ENCODE measurements at regions not wholly inside any gene's neighbourhood (a gene's known extent, or its start where the extent isn't known, plus 50 kb on each side); places are given as distances from the start of the nearest gene placed in this dataset.

DNA sequence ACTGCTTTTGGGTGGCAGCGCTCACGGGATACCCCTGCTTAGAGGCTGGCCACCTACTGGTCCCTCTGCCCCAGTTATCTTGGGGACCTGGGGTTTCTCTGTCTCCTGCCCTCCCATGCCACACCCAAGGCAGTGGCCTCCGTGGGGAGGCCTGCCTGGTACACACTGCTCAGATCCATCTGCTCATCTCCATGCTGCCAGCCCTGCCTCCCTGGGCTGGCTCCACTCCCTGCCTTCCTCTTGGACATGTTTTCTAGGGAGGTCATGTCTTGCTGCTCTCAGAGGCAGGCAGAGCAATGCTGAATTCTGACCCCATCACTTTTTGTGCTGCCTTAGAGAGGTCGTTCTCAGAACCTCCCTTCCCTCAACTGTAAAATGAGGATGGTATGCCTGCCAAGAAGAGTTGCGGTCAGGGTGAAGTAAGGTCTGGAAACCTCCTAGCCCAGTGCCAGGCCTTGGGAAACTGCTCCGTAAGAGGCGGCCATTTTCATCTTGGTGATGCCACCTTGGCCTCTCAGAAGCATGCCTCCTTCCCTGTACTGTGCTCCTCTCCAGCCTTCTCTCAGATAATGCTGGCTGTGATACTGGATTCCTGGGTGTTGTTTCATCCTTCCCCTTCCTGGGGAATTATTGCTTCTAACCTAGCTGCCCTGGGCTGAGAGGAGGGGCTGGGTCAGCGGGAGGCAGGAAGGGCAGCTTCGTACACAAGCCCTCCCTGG lies 186.4 kb upstream of the ZBED5 start:
- no peak for DNase-seq

DNA sequence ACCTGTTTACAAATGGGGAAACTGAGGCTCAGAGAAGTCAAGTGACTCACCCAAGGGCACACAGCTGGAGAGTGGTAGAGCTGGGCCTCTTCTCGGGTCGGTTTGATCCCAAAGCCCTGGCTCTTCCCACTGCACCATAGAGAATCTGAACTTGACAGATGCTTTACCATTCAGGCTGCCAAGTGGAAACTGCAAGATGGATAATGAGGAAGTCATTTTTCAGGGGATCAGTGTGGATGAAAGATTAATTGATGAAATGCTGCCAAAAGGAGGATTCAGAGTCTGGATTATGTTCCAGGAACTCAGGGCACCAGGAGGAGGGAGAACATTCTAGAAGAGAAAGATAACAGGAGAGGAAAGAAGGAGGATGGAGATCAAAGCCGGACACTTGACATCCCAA lies 185.9 kb upstream of the ZBED5 start:
- DNase-seq: no peak

DNA sequence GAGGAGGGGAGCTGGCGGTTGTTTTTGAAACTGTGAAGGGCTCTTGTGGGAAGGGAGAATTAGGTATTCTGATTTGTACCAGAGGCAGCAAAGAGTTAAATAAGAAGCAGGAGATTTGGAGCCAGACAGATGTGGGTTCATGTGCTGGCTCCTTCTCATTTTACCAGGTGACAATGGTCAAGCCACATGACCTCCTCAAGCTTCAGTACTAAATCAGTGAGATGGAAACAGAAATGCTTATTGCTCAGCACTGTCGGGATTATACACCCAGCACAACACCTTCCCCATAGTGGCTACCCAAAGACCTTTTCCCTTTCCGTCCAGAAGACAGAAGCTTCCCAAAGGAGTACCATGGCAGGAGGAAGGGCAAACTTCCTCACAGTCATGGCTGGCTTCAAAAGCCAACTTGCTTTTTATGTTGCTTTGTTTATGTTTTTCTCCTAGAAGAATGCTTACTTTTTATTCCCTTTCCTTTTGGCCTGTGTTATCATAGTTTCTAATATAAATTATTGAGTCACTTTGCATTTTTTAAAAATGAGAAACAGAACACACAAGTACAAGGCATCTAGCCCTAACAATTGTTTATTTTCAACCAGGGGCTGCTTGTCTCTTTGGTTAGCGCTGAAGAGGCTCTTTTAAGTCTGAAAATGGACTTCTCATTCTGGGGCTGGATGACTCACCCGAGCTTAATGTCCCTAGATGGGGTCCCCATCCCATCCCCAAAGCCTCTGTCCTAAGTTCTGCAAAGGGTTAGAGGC lies 181.5 kb upstream of the ZBED5 start:
- no peak for DNase-seq

DNA sequence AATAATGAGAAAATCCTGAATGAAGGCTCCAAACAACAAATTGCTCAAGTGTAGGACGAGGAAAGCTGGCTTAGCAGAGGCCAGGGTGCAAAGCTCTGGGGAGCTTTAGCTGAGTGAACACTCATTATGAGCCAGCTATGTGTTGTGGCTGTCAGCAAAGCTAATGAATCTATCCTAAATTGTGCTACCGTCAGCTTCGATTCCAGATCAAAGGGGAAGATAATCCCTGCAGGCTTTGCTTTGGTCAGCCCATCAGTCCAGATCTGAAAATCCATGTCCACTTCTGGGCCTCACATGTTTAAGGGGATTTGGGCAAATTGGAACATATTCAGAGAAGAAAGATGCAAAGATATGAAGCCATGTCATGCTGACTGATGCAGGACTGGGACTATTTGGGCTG lies 180.9 kb upstream of the ZBED5 start:
- DNase-seq: no peak

DNA sequence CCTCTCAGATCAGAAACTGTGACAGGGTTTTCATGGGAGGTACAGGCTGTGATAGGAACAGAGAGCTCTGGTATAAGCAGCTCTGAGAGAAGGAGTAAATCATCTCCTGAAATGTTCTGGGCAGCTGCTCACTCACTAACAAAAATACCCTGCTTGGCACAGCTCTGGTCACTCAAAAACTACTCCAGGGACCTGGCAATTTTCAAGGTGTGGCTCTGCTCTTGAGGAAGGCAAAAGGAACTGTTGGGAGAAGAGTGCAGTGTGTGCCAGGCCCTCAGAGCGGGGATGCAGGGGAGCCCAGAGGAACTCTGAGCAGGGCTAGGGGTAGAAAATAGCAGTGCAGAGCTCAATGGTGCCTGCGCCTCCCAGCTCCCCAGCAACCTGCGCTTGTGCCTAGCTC lies 180.5 kb upstream of the ZBED5 start:
- no peak for DNase-seq

DNA sequence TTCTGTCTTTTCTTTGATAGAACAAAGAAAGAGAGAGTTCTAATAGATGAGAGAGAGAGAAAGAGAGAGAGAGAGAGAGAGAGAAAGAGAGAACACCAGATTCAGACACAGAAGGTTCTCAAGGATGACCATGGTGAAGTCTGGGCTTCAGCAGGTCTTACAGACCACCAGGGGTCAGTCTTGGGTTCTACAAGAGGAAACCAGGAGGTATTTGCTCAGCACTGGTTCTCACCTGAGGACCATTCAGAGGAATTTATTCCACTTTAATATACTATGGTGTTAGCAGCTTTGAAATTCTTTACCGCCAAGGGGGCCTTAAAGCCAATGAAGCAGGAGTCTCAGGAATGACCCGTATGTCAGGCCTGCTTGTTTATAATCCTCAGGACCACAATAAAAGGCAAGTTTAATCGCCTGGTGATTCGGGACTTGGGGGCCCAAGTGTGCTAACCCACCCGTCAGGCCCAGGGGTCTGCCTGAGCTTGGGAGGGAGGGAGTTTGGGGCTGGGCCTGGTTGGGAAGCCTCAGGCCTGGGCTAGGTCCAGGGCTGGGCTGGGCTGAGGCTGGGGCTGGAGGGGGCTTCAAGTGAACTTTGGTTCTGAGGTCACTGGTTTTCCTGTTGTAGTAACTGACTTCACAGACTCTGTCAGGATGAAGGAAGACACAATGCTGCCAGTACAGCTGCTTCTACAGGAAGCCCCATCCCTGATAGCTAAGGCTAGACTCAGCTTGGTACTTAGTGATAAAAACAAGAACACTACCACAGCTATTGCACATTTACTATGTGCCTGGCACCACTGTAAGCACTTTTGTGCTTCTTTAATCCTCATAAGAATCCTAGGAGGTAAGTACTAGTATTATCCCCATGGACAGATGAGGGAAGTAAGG lies 179.2 kb upstream of the ZBED5 start:
- peak in 13 of 51 donors; percentile 5 to 31 (median 12) for DNase-seq

DNA sequence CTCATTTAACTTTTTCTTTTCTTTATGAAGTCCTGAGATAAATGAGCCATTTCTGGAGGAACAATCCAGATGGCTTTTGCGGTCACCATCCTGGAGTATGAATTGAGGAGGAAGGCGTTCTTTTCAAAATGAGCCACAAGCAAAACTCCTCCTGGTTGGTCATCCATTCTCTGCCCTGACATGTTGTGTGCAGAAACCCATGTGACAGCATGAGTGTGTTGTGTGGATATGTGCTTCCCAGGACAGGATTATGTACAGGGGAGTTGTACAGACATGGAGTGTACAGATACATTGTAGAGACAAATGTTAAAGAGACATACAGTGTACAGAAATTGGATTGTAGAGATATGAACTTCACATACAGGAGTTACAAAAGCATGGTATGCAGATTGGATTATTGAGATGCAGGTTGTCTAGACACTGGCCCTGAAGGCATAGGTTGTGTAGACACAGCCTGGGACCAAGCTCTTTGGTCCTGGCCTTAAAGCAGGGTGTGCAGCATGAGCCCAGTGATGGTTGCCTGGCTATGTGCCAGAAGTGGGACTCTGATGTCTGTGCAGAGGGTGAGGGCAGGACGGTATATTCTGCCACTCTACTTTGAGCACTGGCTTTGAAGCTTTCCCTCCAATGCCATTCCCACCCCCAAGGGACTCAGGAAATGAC lies 178.5 kb upstream of the ZBED5 start:
- DNase-seq: no peak

DNA sequence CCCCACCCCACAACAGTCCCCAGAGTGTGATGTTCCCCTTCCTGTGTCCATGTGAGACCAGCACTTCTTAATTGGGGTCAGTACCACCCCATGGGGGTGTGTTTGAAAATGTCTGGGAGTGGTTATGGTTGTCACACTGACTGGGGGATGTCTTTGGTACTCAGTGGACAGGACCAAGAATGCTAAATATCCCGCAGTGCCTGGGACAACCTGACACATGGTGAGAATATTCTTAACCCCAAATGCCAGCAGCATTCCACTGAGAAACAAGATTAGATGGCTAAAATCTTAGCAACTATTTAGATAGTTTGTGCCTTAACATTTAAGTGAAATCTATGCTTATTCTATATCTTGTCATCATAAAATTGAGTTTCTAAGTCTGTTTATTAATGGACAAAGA lies 177.5 kb upstream of the ZBED5 start:
- no peak for DNase-seq

DNA sequence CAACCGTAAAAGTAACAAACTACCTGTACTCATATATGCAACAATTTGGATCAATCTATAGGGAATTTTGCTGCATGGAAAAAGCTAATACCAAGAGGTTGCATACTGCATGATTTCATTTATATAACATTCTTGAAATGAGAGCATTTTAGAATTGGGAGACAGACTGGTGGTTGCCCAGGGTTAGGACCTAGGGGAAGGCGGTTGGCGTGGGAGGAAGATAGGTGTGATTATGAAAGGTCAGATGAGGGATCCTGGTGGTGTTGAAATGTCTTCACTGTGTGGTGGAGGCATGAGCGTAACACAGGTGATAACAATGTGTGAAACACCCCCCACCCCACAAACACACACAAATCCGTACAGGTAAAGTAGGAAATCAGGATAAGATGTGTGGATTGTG lies 176.6 kb upstream of the ZBED5 start:
- DNase-seq: no peak

DNA sequence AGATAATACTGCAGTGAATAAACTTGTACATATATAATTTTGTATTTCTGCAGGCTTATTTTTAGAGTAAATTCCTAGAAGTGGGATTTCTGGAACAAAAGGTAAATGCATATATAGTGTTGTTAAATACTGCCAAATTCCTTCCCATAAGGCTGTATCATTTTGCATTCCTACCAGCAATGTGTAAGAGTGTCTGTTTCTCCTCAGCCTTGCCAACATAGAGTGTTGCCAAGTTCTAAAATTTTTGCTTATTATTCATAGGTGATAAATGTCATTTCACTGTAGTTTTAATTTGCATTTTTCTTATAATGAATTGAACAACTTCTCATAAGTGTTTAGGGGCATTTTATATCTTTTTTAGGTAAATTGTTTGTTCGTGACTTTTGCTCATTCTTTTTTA lies 174.2 kb upstream of the ZBED5 start:
- no peak for DNase-seq

DNA sequence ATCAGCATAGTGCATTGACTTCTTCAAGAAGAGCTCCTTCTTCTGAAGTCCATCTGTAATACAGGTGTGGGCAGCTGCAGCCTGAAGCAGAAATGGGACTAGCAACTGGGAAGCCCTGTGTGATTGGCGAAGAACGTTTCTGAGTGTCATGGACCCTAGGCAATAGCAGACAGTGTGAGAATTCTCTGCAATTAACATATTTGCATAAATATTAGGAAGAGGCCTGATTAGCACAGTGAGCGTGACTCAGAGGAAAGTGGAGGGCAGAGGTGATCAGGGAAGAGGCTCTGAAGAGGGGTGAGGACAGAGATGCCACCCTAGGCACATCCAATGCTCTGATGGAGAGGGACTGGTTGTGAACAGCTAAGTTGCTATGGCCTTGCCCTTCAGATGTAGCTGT lies 171.2 kb upstream of the ZBED5 start:
- no peak for DNase-seq

DNA sequence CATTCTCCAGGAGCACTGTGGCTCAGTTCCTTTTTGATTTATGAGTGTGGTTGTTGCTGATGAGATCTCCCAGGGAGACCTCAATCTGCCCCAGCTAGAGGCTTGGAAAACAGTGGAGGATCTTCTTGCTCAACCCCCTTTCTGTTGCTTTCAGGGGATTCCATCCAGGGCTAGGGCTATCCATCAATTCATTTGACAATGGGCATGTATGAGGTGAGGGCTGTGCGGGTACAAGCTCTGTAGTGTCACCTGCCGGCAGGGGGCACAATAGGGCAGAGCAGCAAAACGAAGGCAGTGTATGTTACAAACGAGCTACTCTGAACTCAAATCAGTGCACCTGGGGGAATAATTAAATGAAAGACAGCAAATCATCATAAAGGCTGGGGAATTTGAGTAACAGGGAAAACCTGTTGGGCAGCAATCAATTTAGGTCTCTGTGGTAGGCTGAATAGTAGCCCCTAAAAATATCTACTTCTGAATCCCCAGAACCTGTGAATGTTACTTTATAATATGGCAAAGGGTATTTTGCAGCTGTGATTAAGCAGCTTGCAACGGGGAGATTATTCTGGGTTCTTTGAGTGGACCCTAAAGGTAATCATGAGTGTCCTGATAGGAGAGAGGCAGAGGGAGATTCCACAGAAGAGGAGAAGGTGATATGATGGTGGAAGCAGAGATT lies 170.3 kb upstream of the ZBED5 start:
- DNase-seq: peak in 24 of 51 donors; percentile 3 to 66 (median 32)

DNA sequence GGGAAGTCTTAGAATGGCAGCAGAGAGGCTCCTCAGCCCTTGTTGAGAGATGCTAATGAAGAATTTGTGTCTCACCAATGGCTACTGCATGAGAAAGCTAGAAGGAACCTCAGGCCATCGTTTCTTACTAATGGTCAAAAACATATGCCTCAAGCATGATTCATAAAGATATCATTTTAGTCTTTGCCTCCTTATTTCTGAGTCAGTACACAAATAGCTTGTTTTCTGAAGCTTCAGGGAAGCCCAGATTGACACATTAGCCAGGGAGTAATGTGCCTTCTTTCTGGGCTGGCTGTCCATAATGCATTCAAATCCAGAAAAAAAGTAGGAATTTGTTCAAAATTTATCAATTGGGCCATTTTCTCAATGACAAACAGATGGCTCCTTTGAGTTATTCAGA lies 169.4 kb upstream of the ZBED5 start:
- DNase-seq: no peak

DNA sequence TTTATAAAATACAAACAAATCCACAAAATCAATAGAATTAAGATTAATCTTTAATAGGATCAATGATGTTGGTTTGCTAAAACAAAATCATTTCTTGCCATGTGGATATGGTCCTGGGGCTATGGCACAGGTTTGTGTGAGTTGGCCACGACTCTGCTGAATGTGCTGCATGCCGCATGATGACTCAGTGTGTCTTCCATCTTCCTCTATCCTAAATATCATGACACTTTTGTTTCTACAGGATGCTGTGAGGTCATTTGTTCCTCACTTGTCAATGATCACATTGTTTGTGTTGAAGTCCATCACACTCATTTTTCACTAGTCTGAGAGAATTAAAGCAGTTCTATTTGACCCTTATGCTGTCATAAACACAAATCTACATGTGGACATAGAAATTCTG lies 167.2 kb upstream of the ZBED5 start:
- no peak for DNase-seq

DNA sequence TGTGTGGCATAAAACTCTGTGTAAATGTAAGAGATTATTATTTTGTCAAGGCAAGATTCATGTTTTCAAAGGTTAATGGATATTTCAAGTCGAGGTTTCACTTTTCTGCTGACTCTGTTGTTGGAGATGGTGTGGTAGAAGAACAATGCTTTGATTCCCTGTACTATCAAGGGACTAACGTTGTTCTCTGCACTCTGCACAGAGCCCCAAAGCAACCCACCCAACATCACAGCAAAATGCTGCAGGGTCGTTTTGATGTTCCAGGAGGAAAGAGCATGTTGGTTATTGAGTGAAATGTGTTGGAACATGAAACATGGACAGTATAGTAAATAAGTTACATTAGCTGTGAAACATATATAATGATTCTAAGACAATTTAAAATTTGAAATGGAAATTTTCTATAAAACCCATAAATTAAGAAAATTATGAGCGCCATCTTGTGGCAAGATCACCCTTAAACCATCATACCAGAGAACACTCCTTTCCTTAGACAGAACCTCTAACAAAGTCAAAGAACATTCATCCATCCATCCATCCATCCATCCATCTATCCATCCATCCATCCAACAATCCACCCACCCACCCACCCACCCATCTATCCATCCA lies 164.4 kb upstream of the ZBED5 start:
- no peak for DNase-seq

DNA sequence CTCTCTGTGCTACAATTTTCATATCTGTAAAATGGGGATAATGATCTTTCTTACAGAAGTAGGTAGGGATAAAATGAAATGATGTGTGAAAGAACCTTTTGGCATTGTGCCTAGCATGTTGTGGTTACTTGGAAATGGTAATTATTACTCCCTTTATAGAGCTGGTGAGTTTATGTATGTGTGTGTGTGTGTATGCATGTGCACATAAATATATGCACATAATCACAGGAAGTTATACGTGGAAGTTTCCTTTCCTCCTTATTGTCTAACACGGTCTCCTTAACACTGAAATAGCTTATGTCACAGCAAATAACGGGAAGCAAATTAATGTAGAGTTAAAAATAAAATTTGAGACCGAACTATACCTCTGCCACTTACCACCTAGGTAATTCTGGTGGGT lies 163.7 kb upstream of the ZBED5 start:
- DNase-seq: no peak

DNA sequence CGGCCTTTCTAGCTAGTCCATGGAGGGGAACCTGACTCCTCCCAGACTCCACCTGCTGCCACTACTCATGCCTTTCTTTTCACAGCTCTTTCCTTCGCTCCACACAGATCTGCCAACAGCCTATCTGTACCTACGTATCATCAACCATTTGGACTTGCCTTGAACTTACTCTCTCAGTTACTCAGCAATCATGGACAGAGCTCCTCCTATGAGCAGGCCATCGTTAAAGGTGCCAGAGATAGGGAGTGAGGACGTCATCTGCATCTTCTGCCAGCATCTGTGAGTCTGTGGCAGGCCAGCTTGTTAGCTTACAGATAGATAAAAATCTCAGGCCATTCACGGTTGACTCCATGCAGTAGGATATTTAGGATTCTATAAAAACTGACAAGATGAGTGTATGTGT lies 162.9 kb upstream of the ZBED5 start:
- DNase-seq: no peak

DNA sequence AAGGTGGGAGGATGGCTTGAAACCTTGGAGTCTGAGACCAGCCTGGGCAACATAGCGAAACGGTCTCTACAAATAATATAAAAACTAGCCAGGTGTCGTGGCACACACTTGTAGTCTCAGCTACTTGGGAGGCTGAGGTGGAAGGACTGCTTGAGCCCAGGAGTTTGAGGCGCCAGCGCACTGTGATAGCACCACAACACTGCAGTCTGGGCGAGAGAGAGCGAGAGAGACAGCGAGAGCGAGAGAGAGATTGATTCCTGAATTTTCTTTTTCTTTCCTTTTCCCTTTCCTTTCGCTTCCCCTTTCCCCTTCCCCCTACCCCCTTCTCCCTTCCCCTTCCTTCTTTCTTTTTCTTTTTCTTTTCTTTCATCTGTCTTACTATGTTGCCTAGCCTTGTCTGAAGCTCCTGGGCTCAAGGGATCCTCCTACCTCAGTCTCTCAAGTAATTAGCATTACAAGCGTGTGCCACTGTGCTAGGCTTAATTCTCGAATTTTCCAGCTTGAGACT lies 162.4 kb upstream of the ZBED5 start:
- no peak for DNase-seq

DNA sequence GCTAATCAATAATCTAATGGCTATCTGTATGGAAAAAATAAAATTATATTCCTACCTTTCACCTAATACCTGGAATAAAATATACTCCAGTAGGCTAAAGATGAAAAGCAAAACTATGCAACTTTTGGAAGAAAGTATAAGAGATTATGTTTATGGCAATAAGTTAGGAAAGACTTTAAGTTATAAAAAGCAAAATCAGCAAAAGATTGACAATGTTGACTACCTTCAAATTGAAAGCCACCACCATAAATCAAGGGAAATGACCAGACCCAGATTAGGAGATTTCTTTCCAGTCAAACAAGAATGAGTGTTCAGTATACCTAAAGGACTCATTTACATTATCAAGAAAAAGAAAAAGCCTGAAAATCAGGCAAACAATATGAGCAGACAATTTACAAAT lies 159.1 kb upstream of the ZBED5 start:
- no peak for DNase-seq

DNA sequence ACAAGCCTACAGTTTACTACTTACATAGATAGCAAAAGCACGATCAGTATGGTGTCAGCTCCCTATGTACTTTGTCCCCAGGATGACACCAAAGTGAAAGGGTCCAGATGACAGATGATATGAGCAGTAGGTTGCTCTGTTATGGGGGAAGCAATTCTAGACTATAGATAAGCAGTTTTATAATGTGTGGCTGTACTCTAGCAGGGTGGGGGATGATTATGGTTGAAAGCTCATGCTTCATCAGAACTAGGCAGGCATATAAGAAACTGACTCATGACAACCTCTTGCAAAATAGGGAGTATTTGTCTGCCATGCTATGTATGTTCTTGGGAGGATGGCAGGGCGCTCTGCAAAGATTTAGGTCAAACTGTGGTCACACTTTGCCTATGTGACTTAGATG lies 158.2 kb upstream of the ZBED5 start:
- DNase-seq: no peak

DNA sequence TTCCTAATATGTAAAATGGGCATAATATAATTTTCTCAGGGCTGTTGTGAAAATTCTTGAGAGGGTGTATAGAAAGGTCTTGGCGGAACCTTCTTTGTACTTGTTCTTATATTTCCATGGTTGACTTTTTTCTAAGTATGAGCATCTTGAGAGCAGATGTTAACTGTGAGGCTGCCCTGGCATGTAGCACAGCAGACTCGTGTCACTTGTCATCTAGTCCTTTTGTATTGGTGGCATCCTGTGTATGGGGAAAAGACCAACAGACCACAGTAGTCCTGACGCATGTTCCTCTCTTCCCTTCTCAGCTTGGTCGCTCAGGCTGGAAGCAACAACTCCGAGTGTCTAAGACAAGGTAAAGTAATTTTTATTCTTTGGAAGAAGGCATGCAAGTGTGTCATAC lies 153.8 kb upstream of the ZBED5 start:
- DNase-seq: no peak

All from hypothalamus (tissue), 51 donors.